ENCODE measurements at regions not wholly inside any gene's neighbourhood (a gene's known extent, or its start where the extent isn't known, plus 50 kb on each side); places are given as distances from the start of the nearest gene placed in this dataset.
"Not testable (repeated sequence)": the region's sequence is repeated elsewhere in the genome, so short reads cannot be mapped to it uniquely, and the experiment has no call there.

DNA sequence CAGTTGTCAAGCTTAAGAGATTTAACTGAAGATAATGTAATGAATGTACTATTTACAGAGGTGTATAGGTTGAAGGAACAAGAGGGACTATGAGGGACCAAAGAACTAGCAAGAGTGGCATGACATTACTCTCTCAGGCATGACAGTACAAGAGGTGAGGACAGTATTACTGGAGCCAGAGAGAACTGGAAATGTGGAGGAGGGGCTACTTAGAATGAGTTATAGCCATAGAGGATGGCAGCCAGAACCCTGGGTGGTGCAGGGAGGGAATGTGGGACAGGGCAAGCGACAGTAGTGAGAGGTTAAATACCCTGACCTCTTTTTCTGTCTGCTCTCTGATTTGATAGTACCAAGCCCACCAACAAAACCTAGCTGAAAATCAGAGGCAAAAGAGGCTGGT is 122.6 kb upstream of the UGP2 start:
- TF ChIP-seq POLR2A (IDR thresholded peaks at IDR 0.05): no peak
- TF ChIP-seq, protein P1, sequence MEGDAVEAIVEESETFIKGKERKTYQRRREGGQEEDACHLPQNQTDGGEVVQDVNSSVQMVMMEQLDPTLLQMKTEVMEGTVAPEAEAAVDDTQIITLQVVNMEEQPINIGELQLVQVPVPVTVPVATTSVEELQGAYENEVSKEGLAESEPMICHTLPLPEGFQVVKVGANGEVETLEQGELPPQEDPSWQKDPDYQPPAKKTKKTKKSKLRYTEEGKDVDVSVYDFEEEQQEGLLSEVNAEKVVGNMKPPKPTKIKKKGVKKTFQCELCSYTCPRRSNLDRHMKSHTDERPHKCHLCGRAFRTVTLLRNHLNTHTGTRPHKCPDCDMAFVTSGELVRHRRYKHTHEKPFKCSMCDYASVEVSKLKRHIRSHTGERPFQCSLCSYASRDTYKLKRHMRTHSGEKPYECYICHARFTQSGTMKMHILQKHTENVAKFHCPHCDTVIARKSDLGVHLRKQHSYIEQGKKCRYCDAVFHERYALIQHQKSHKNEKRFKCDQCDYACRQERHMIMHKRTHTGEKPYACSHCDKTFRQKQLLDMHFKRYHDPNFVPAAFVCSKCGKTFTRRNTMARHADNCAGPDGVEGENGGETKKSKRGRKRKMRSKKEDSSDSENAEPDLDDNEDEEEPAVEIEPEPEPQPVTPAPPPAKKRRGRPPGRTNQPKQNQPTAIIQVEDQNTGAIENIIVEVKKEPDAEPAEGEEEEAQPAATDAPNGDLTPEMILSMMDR (IDR thresholded peaks at IDR 0.05 in 4 of 5, conservative IDR thresholded peaks at IDR 0.05 in 1 of 5): no peak
- no peak overlapping the region for H3K4me3 ChIP-seq
- H3K9me3 ChIP-seq: no peaks in the 10 kb centered on the region
- H3K36me3 ChIP-seq: no peaks in the 10 kb centered on the region
- ATAC-seq: peak; percentile 37 to 64
- no peaks in the 10 kb centered on the region for H3K27me3 ChIP-seq
- peak overlapping the region in 1 of 4 donors; percentile 46 for H3K27ac ChIP-seq
- intact Hi-C loops (cut with DNase I; ENCODE audit: low total_unique reads): no loop called here
- H3K4me1 ChIP-seq: peaks cover 16 to 32% of the 10 kb centered on the region in 2 donors
- in situ Hi-C loops (cut with MboI; ENCODE audit: low sequenced_read_pairs in 4 of 4): no loop called here
- no peak for DNase-seq

DNA sequence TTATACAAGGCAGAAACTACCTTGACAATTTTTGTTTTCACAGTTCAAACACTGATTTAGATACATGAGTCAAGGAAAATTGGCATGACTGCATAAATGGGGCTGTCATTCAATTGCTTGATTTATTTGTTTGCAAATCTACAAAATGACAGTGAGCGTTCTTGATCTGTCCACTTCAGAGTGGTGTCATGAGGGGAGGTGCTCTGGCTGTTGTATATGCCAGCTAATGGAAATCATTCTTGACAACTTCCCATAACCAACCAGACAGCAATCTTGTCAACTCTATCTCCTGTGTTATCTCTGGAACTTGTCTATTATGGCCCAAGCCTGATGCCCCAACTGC is 120.6 kb upstream of the UGP2 start:
- Histone ChIP-seq H3K27ac (peak overlapping the region; percentile 6 to 76 (median 42)), H3K4me3 (no peak overlapping the region), H3K4me1 (peaks cover 15 to 23% of the 10 kb centered on the region in 2 donors), H3K27me3 (no peaks in the 10 kb centered on the region), H3K9me3 (no peaks in the 10 kb centered on the region), H3K36me3 (no peaks in the 10 kb centered on the region)
- intact Hi-C loops (cut with DNase I; ENCODE audit: low total_unique reads) (no loop called here), in situ Hi-C loops (cut with MboI; ENCODE audit: low sequenced_read_pairs in 4 of 4) (no loop called here)
- TF ChIP-seq POLR2A (IDR thresholded peaks at IDR 0.05): no peak
- TF ChIP-seq, protein P1 (IDR thresholded peaks at IDR 0.05 in 4 of 5, conservative IDR thresholded peaks at IDR 0.05 in 1 of 5): no peak
- peak; percentile 63 to 79 for ATAC-seq
- no peak for DNase-seq

DNA sequence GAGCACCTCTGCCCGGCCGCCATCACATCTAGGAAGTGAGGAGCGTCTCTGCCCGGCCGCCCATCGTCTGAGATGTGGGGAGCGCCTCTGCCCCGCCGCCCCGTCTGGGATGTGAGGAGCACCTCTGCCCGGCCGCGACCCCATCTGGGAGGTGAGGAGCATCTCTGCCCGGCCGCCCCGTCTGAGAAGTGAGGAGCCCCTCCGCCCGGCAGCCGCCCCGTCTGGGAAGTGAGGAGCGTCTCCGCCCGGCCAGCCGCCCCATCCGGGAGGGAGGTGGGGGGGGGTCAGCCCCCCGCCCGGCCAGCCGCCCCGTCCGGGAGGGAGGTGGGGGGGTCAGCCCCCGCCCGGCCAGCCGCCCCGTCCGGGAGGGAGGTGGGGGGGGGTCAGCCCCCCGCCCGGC is 119.4 kb upstream of the UGP2 start:
- DNase-seq; H3K9me3 ChIP-seq; H3K27ac ChIP-seq; in situ Hi-C loops (cut with MboI; ENCODE audit: low sequenced_read_pairs in 4 of 4); H3K36me3 ChIP-seq; H3K27me3 ChIP-seq; intact Hi-C loops (cut with DNase I; ENCODE audit: low total_unique reads); ATAC-seq; H3K4me3 ChIP-seq: not testable (repeated sequence)
- H3K4me1 ChIP-seq: peaks cover 15 to 22% of the 10 kb centered on the region in 2 donors

DNA sequence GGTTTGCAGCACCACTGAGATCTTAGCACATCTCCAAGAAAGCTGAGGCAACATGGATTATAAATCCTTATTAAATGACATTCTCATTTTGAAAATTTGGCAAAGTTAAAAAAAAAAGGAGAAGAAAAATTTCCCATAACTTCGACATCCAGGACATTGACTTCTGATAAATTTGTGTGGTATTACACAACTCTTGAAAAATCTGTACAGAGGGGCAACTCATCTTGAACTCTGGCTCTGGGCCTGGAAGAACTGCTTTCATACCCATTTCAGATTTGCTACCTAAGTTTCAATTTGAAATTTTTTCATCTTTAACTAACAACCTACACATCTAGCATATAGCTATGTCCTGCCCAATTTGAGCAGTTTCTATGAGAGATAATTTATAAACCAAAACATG is 118.0 kb upstream of the UGP2 start:
- Histone ChIP-seq H3K9me3 (no peaks in the 10 kb centered on the region), H3K4me3 (no peak overlapping the region), H3K36me3 (no peaks in the 10 kb centered on the region), H3K27me3 (no peaks in the 10 kb centered on the region), H3K27ac (no peak overlapping the region), H3K4me1 (peaks cover 15 to 22% of the 10 kb centered on the region in 2 donors)
- in situ Hi-C loops (cut with MboI; ENCODE audit: low sequenced_read_pairs in 4 of 4) (no loop called here), intact Hi-C loops (cut with DNase I; ENCODE audit: low total_unique reads) (no loop called here)
- ATAC-seq (no peak), DNase-seq (no peak)
- TF ChIP-seq POLR2A (IDR thresholded peaks at IDR 0.05): no peak
- TF ChIP-seq, protein P1 (IDR thresholded peaks at IDR 0.05 in 4 of 5, conservative IDR thresholded peaks at IDR 0.05 in 1 of 5): no peak

DNA sequence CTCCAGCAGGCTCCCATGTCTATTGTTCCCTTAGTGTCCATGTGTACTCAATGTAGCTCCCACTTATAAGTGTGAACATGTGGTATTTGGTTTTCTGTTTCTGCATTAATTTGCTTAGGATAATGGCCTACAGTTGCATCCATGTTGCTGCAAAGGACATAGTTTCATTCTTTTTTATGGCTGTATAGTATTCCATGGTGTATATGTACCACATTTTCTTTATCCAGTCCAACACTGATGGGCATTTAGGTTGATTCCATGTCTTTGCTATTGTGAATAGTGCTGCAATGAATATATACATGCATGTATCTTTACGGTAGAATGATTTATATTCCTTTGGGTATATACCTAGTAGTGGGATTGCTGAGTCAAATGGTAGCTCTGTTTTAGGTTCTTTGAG is 116.5 kb upstream of the UGP2 start:
- H3K36me3 ChIP-seq; H3K9me3 ChIP-seq; H3K27ac ChIP-seq; H3K27me3 ChIP-seq; H3K4me3 ChIP-seq; intact Hi-C loops (cut with DNase I; ENCODE audit: low total_unique reads); DNase-seq; in situ Hi-C loops (cut with MboI; ENCODE audit: low sequenced_read_pairs in 4 of 4); ATAC-seq: not testable (repeated sequence)
- peaks cover 7 to 11% of the 10 kb centered on the region in 2 donors for H3K4me1 ChIP-seq

DNA sequence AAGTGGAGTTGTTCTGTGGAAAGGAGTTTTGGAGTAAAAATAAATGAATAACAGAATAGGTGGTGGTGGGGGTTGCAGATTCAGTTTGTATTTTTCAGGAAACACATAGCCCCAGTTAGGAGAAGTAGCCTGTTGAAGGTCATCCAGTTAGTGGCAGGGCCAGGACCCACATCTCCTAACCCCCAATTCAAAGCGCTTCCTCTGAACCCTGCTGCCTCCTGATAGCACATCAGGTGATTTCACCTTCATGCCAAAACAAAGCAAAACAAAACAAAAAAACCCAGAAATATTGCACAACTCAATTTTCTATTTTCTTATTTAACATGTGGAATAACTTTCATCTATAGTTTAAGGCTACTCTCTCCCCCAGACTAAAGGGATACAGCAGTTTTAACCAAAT is 112.3 kb upstream of the UGP2 start:
- no peaks in the 10 kb centered on the region for H3K27me3 ChIP-seq
- no peak overlapping the region for H3K4me3 ChIP-seq
- intact Hi-C loops (cut with DNase I; ENCODE audit: low total_unique reads) (no loop called here), in situ Hi-C loops (cut with MboI; ENCODE audit: low sequenced_read_pairs in 4 of 4) (no loop called here)
- H3K4me1 ChIP-seq: no peaks in the 10 kb centered on the region
- H3K27ac ChIP-seq: no peak overlapping the region
- no peaks in the 10 kb centered on the region for H3K9me3 ChIP-seq
- no peak for ATAC-seq
- TF ChIP-seq, protein P1 (IDR thresholded peaks at IDR 0.05 in 4 of 5, conservative IDR thresholded peaks at IDR 0.05 in 1 of 5): no peak
- no peak for TF ChIP-seq POLR2A (IDR thresholded peaks at IDR 0.05)
- no peak for DNase-seq
- no peaks in the 10 kb centered on the region for H3K36me3 ChIP-seq

All from gastrocnemius medialis (tissue), 4 donors.